ENCODE measurements at regions not wholly inside any gene's neighbourhood (a gene's known extent, or its start where the extent isn't known, plus 50 kb on each side); places are given as distances from the start of the nearest gene placed in this dataset.

DNA sequence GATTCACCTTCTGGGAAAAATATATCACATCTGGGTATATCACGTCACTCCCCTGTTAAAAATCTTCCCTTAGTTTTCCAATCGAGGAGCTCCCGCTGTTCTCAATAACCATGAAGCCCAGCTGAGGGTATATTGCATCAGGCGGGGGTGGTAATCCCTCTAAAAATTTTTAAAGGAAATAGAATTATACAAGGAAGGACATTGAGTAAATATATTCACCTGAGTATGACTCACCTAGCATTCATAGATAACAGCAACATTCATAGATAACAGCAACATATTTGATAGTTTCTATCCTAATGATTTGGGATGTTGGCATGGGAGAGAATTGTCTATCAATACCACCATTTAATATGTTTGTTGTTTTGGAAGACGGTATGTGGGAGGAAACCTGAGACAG is 473.6 kb downstream of the RMST start:
- no peaks in the 10 kb centered on the region for H3K4me1 ChIP-seq (ENCODE audit: control insufficient read depth, insufficient read depth, low read length, poor library complexity, severe bottlenecking)
- no peak overlapping the region for H3K4me3 ChIP-seq (ENCODE audit: insufficient read depth, low read depth, low read length, poor library complexity, severe bottlenecking)
- no peaks in the 10 kb centered on the region for H3K9me3 ChIP-seq (ENCODE audit: control insufficient read depth, low read length)
- H3K36me3 ChIP-seq (ENCODE audit: control insufficient read depth, insufficient read depth, low read length) = no peaks in the 10 kb centered on the region
- no peak overlapping the region for H3K27ac ChIP-seq (ENCODE audit: insufficient read depth, low read length, poor library complexity, severe bottlenecking)
- no peak for DNase-seq
- no peaks in the 10 kb centered on the region for H3K27me3 ChIP-seq (replicated peaks; ENCODE audit: control insufficient read depth, insufficient read depth, low read length, poor library complexity, severe bottlenecking)

DNA sequence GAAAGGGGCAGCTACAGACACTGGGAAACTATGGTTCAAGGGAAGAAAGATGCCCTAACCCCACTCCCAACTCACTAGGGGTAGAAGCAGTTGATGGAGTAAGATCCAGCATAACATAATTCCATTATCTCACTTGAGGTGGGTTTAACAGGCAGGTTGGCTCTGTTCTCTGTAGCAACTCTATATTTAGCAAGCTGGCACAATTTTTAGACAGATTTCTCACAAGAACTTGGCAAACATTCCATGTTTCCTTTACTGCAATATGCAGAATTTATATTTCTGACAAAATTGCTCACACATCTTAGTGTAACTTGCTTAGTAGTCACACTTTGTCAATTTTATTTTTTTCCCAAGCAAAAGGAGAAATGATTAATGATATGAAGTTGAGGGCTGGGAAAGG is 475.4 kb downstream of the RMST start:
- H3K9me3 ChIP-seq (ENCODE audit: control insufficient read depth, low read length) = no peaks in the 10 kb centered on the region
- no peak for DNase-seq
- H3K4me1 ChIP-seq (ENCODE audit: control insufficient read depth, insufficient read depth, low read length, poor library complexity, severe bottlenecking) = no peaks in the 10 kb centered on the region
- H3K4me3 ChIP-seq (ENCODE audit: insufficient read depth, low read depth, low read length, poor library complexity, severe bottlenecking) = no peak overlapping the region
- H3K27me3 ChIP-seq (replicated peaks; ENCODE audit: control insufficient read depth, insufficient read depth, low read length, poor library complexity, severe bottlenecking) = no peaks in the 10 kb centered on the region
- no peak overlapping the region for H3K27ac ChIP-seq (ENCODE audit: insufficient read depth, low read length, poor library complexity, severe bottlenecking)
- no peaks in the 10 kb centered on the region for H3K36me3 ChIP-seq (ENCODE audit: control insufficient read depth, insufficient read depth, low read length)

DNA sequence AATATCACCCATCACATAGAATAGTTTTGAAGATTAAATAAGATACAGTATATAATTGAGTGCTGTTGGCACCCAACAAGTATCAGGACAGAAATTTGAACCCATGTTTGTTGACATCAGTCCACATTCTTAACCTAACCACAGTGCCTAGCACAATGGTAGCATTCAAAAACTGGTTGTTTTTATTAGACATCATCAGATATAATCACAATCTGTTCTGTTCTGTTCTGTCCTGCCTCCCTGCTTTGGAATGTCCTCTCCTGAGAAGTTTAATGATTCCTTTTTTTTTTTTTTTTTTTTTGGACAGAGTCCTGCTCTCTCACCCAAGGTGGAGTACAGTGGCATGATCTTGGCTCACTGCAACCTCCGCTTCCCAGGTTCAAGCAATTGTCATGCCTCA is 476.6 kb downstream of the RMST start:
- Histone ChIP-seq H3K27ac (ENCODE audit: insufficient read depth, low read length, poor library complexity, severe bottlenecking) (no peak overlapping the region), H3K4me1 (ENCODE audit: control insufficient read depth, insufficient read depth, low read length, poor library complexity, severe bottlenecking) (no peaks in the 10 kb centered on the region), H3K4me3 (ENCODE audit: insufficient read depth, low read depth, low read length, poor library complexity, severe bottlenecking) (no peak overlapping the region), H3K9me3 (ENCODE audit: control insufficient read depth, low read length) (no peaks in the 10 kb centered on the region), H3K27me3 (replicated peaks; ENCODE audit: control insufficient read depth, insufficient read depth, low read length, poor library complexity, severe bottlenecking) (no peaks in the 10 kb centered on the region), H3K36me3 (ENCODE audit: control insufficient read depth, insufficient read depth, low read length) (no peaks in the 10 kb centered on the region)
- no peak for DNase-seq

DNA sequence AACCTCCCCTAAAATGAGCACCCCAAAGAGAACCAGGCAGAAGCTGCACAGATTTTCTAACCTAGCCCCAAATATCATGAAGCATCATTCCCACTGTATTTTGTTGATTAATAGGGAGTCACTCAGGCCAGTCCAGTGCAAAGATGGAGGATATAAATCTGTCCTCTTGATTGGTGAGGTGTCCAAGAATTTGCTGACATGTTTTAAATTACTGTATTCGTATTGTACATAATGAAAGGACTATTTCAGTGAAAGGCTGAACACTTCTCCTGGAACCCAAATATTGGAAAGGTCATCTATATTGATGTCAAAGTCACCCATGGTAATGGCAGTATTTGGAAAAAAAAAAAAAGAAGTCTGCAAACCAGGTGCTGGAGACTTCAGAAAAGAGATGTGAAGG is 477.5 kb downstream of the RMST start:
- Histone ChIP-seq H3K27me3 (replicated peaks; ENCODE audit: control insufficient read depth, insufficient read depth, low read length, poor library complexity, severe bottlenecking) (no peaks in the 10 kb centered on the region), H3K27ac (ENCODE audit: insufficient read depth, low read length, poor library complexity, severe bottlenecking) (no peak overlapping the region), H3K4me1 (ENCODE audit: control insufficient read depth, insufficient read depth, low read length, poor library complexity, severe bottlenecking) (no peaks in the 10 kb centered on the region), H3K36me3 (ENCODE audit: control insufficient read depth, insufficient read depth, low read length) (no peaks in the 10 kb centered on the region), H3K4me3 (ENCODE audit: insufficient read depth, low read depth, low read length, poor library complexity, severe bottlenecking) (no peak overlapping the region), H3K9me3 (ENCODE audit: control insufficient read depth, low read length) (no peaks in the 10 kb centered on the region)
- no peak for DNase-seq

DNA sequence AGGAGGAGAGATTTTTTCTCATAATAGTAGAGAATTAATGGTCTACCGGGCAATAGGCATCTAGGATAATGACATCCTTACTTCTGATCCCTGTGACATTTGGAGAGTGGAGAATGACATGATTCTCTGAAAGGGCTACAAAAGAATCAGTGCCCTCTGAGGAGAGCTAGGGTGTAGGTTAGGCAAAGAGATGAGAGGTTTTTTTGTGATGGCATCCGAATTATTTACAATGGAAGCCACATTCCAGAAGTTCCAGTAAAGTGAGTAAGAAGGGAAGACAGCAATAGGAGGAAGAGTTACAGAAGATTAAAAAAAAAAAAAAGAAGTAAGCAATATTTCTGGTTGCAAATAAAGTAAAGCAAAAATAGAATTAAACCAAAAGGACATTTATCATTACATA is 478.0 kb downstream of the RMST start:
- Histone ChIP-seq H3K27me3 (replicated peaks; ENCODE audit: control insufficient read depth, insufficient read depth, low read length, poor library complexity, severe bottlenecking) (no peaks in the 10 kb centered on the region), H3K9me3 (ENCODE audit: control insufficient read depth, low read length) (no peaks in the 10 kb centered on the region), H3K36me3 (ENCODE audit: control insufficient read depth, insufficient read depth, low read length) (no peaks in the 10 kb centered on the region), H3K4me3 (ENCODE audit: insufficient read depth, low read depth, low read length, poor library complexity, severe bottlenecking) (no peak overlapping the region), H3K27ac (ENCODE audit: insufficient read depth, low read length, poor library complexity, severe bottlenecking) (no peak overlapping the region), H3K4me1 (ENCODE audit: control insufficient read depth, insufficient read depth, low read length, poor library complexity, severe bottlenecking) (no peaks in the 10 kb centered on the region)
- no peak for DNase-seq

DNA sequence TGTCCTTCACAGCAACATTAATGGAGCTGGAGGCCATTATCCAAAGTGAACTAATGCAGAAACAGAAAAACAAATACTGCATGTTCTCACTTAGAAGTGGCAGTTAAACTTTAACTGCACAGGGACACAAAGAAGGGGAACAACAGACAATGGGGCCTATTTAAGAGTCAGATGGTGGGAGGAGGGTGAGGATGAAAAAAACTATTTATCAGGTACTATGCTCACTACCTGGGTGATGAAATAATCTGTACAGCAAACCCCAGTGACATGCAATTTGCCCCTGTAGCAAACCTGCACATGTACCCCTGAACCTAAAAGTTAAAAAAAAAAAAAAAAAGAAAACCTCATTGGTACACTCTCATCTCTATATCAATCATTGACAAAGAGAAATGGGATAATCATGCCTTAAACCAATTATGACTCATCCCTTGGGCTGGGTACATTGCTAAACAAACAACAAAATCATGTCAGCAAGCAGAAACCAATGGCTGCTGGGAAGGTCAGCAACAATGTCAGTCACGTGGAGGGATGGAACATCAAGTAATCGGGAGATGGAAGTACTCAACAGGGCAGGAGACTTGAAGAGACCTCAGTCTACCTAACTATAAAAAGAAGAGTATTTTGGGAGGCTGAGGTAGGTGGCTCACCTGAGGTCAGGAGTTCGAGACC is 479.2 kb downstream of the RMST start:
- H3K36me3 ChIP-seq (ENCODE audit: control insufficient read depth, insufficient read depth, low read length) = no peaks in the 10 kb centered on the region
- no peaks in the 10 kb centered on the region for H3K4me1 ChIP-seq (ENCODE audit: control insufficient read depth, insufficient read depth, low read length, poor library complexity, severe bottlenecking)
- H3K9me3 ChIP-seq (ENCODE audit: control insufficient read depth, low read length) = no peaks in the 10 kb centered on the region
- no peak overlapping the region for H3K4me3 ChIP-seq (ENCODE audit: insufficient read depth, low read depth, low read length, poor library complexity, severe bottlenecking)
- no peak for DNase-seq
- H3K27me3 ChIP-seq (replicated peaks; ENCODE audit: control insufficient read depth, insufficient read depth, low read length, poor library complexity, severe bottlenecking) = no peaks in the 10 kb centered on the region
- H3K27ac ChIP-seq (ENCODE audit: insufficient read depth, low read length, poor library complexity, severe bottlenecking) = no peak overlapping the region

DNA sequence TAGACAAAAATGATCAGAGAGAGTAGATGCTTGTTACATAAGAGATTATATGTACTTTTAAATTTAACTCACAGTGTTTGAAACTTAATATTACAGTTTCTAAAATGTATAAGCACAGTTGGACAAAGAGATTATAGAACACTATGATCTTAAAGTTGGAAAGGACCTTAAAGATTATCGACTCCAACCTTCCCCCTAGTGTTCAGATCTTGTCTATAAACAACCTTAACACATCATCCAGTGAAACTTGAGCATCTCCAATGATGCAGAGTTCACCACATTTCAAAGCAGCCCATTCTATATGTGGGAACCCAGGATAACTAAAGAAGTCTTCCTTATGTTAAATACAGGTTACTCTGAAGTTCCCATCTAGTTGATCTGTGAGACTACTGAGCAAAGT is 480.8 kb downstream of the RMST start:
- Histone ChIP-seq H3K27me3 (replicated peaks; ENCODE audit: control insufficient read depth, insufficient read depth, low read length, poor library complexity, severe bottlenecking) (no peaks in the 10 kb centered on the region), H3K9me3 (ENCODE audit: control insufficient read depth, low read length) (no peaks in the 10 kb centered on the region), H3K27ac (ENCODE audit: insufficient read depth, low read length, poor library complexity, severe bottlenecking) (no peak overlapping the region), H3K36me3 (ENCODE audit: control insufficient read depth, insufficient read depth, low read length) (no peaks in the 10 kb centered on the region), H3K4me1 (ENCODE audit: control insufficient read depth, insufficient read depth, low read length, poor library complexity, severe bottlenecking) (no peaks in the 10 kb centered on the region), H3K4me3 (ENCODE audit: insufficient read depth, low read depth, low read length, poor library complexity, severe bottlenecking) (no peak overlapping the region)
- DNase-seq = no peak

DNA sequence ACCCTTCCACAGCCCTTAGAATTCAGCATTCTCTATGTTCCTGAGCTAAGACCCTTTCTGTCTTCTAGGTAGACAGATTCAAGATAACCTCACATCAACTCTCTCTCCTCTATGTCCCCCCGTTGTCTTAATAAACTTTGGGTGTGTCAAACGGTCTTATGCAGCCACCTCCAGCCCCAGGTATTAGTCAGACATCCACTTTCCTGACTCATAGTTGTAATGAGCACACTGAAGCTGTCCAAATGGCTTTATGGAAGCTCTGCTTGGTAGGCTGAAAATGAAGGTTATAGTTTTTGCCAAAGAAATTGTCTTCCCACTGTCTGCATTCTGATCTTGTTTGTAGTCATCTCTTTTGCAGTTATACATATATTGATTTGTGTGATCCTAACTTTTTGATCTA is 482.0 kb downstream of the RMST start:
- H3K36me3 ChIP-seq (ENCODE audit: control insufficient read depth, insufficient read depth, low read length) = no peaks in the 10 kb centered on the region
- no peak overlapping the region for H3K27ac ChIP-seq (ENCODE audit: insufficient read depth, low read length, poor library complexity, severe bottlenecking)
- no peaks in the 10 kb centered on the region for H3K9me3 ChIP-seq (ENCODE audit: control insufficient read depth, low read length)
- H3K4me3 ChIP-seq (ENCODE audit: insufficient read depth, low read depth, low read length, poor library complexity, severe bottlenecking) = no peak overlapping the region
- H3K27me3 ChIP-seq (replicated peaks; ENCODE audit: control insufficient read depth, insufficient read depth, low read length, poor library complexity, severe bottlenecking) = no peaks in the 10 kb centered on the region
- DNase-seq = no peak
- no peaks in the 10 kb centered on the region for H3K4me1 ChIP-seq (ENCODE audit: control insufficient read depth, insufficient read depth, low read length, poor library complexity, severe bottlenecking)

DNA sequence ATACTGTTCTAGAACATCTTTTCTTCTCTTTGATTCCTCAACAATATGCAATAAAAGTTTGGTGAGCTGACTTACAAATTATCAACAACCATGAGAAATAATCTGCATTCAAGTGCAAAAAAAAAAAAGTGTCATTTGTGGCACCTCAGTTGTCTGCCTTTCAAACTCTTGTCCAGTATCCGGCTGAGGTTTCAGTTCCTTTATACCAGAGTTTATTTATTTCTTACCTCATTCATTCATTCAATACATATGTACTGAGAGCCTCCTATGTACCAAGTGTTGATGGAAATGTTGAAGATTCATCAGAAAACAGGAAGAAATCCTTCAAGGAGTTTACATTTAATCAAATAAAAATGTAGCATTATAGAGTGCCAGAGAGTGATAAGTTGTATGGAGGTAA is 484.1 kb downstream of the RMST start:
- Histone ChIP-seq H3K4me3 (ENCODE audit: insufficient read depth, low read depth, low read length, poor library complexity, severe bottlenecking) (no peak overlapping the region), H3K9me3 (ENCODE audit: control insufficient read depth, low read length) (no peaks in the 10 kb centered on the region), H3K27ac (ENCODE audit: insufficient read depth, low read length, poor library complexity, severe bottlenecking) (no peak overlapping the region), H3K4me1 (ENCODE audit: control insufficient read depth, insufficient read depth, low read length, poor library complexity, severe bottlenecking) (no peaks in the 10 kb centered on the region), H3K36me3 (ENCODE audit: control insufficient read depth, insufficient read depth, low read length) (no peaks in the 10 kb centered on the region), H3K27me3 (replicated peaks; ENCODE audit: control insufficient read depth, insufficient read depth, low read length, poor library complexity, severe bottlenecking) (no peaks in the 10 kb centered on the region)
- no peak for DNase-seq

DNA sequence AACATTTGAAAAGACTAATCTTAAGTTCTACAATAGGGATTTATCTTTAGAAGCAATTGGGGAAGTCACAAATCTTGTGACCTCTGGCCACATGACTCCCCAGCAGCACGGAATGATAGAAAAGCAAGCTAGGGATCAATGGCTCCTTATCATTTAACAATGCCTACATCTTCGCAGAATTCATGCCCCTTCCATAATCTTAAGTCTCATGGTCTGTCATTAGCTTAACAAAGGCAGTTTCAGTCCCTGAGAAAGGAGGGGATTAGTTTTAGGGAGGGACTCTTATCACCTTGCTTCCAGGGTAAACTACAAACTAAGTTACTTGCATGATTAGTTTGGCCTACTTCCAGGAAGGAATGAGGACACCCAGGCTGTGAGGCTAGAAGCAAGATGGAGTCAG is 486.0 kb downstream of the RMST start:
- Histone ChIP-seq H3K4me3 (ENCODE audit: insufficient read depth, low read depth, low read length, poor library complexity, severe bottlenecking) (no peak overlapping the region), H3K27me3 (replicated peaks; ENCODE audit: control insufficient read depth, insufficient read depth, low read length, poor library complexity, severe bottlenecking) (no peaks in the 10 kb centered on the region), H3K4me1 (ENCODE audit: control insufficient read depth, insufficient read depth, low read length, poor library complexity, severe bottlenecking) (no peaks in the 10 kb centered on the region), H3K9me3 (ENCODE audit: control insufficient read depth, low read length) (no peaks in the 10 kb centered on the region), H3K36me3 (ENCODE audit: control insufficient read depth, insufficient read depth, low read length) (no peaks in the 10 kb centered on the region), H3K27ac (ENCODE audit: insufficient read depth, low read length, poor library complexity, severe bottlenecking) (no peak overlapping the region)
- no peak for DNase-seq

Measured in effector memory CD4-positive, alpha-beta T cell (primary cell).